PC-3 (cell line): ENCODE measurements at regions not wholly inside any gene's neighbourhood (a gene's known extent, or its start where the extent isn't known, plus 50 kb on each side); places are given as distances from the start of the nearest gene placed in this dataset.
A peak's percentile ranks its signal among the peaks of the same experiment; 100 is the strongest.
"Not testable (repeated sequence)": the region's sequence is repeated elsewhere in the genome, so short reads cannot be mapped to it uniquely, and the experiment has no call there.

Experiments used
- ATAC-seq: fragments of 200-7000 bp; cut with Tn5 transposase; 2 replicates; pipeline ENCODE4 v1.9.1; 2020; ENCODE audit warnings: mild to moderate bottlenecking, moderate library complexity
- BruUV-seq: library from RNA; stranded (reverse); fragments of 400-500 nt; replicated peaks from 2 replicates; lab custom pipeline; 2021; lab: Mats Ljungman, UMichigan
- CTCF ChIA-PET: fragments of 300-600 bp; sonication (Branson Sonifier 250); formaldehyde crosslinking; loops from one replicate; lab custom pipeline; 2022; ENCODE audit warnings: antibody characterized with exemption; lab: Charles Lee
- POLR2A ChIA-PET: fragments of 300-600 bp; sonication (Branson Sonifier 250); formaldehyde crosslinking; loops from one replicate; lab custom pipeline; 2022; ENCODE audit warnings: antibody characterized with exemption; ENCODE audit not compliant: unreplicated experiment; lab: Charles Lee
- DNase-seq: peaks from one replicate; pipeline ENCODE4 v3.0.0-alpha.2; 2015
- H2AFZ ChIP-seq: fragments of 300-600 bp; sonication (generic); 2 replicates; pipeline ENCODE4 v1.6.0; 2016; ENCODE audit warnings: antibody characterized with exemption, low read length
- H3F3A ChIP-seq: fragments of 300-600 bp; sonication (generic); one replicate; pipeline ENCODE4 v1.6.0; 2017; ENCODE audit warnings: antibody characterized with exemption, low read length, control low read depth, mild to moderate bottlenecking; ENCODE audit not compliant: unreplicated experiment
- H3K27ac ChIP-seq: fragments of 300-600 bp; sonication (generic); 2 replicates; pipeline ENCODE4 v1.5.1; 2016; ENCODE audit warnings: mild to moderate bottlenecking, low read length
- H3K27me3 ChIP-seq: fragments of 300-600 bp; sonication (generic); 2 replicates; pipeline ENCODE4 v1.6.1; 2016; ENCODE audit warnings: low read length, mixed read lengths
- H3K36me3 ChIP-seq: fragments of 300-600 bp; sonication (generic); 2 replicates; pipeline ENCODE4 v1.6.1; 2016; ENCODE audit warnings: low read depth, mixed run types, low read length, mixed read lengths
- H3K4me1 ChIP-seq: fragments of 300-600 bp; sonication (generic); 2 replicates; pipeline ENCODE4 v1.5.1; 2016; ENCODE audit warnings: low read length; ENCODE audit not compliant: insufficient read depth
- H3K4me2 ChIP-seq: fragments of 300-600 bp; sonication (generic); 2 replicates; pipeline ENCODE4 v1.6.0; 2016; ENCODE audit warnings: low read length
- H3K4me3 ChIP-seq: fragments of 300-600 bp; sonication (generic); 2 replicates; pipeline ENCODE4 v1.5.1; 2016; ENCODE audit warnings: mild to moderate bottlenecking, low read length, mixed read lengths
- H3K79me2 ChIP-seq: fragments of 300-600 bp; sonication (generic); 2 replicates; pipeline ENCODE4 v1.6.1; 2017; ENCODE audit warnings: low read length, mixed read lengths
- H3K9ac ChIP-seq: fragments of 300-600 bp; sonication (generic); 2 replicates; pipeline ENCODE4 v1.6.0; 2016; ENCODE audit warnings: mild to moderate bottlenecking, low read length
- H3K9me2 ChIP-seq: fragments of 300-600 bp; sonication (generic); replicated peaks from 2 replicates; pipeline ENCODE4 v1.6.1; 2016; ENCODE audit warnings: mixed run types, low read length, mixed read lengths
- H3K9me3 ChIP-seq: fragments of 300-600 bp; sonication (generic); 2 replicates; pipeline ENCODE4 v1.6.1; 2016; ENCODE audit warnings: low read length, mixed read lengths
- H4K20me1 ChIP-seq: fragments of 300-600 bp; sonication (generic); 2 replicates; pipeline ENCODE4 v1.6.1; 2016; ENCODE audit warnings: low read length, mixed read lengths
- EZH2 ChIP-seq: fragments of 300-600 bp; sonication (generic); IDR thresholded peaks from one replicate; pipeline ENCODE4 v1.6.1; 2017; ENCODE audit warnings: antibody characterized with exemption, mild to moderate bottlenecking, low read length; ENCODE audit not compliant: unreplicated experiment
- EZH2phosphoT487 ChIP-seq: fragments of 300-600 bp; sonication (generic); IDR thresholded peaks from 2 replicates; pipeline ENCODE4 v1.6.1; 2018; ENCODE audit warnings: mild to moderate bottlenecking, antibody characterized with exemption, low read length, borderline replicate concordance
- intact Hi-C: fragments of 100-400 bp; cut with micrococcal nuclease; formaldehyde crosslinking; loops from 2 replicates; pipeline ENCODE4 v1.9.0; 2023
- TF ChIP-seq, protein P1 (sequence below): fragments of 300-600 bp; sonication (generic); conservative IDR thresholded peaks from 2 replicates; pipeline ENCODE4 v1.5.1; 2017; ENCODE audit warnings: antibody characterized with exemption, low read depth, mild to moderate bottlenecking, low read length

DNA sequence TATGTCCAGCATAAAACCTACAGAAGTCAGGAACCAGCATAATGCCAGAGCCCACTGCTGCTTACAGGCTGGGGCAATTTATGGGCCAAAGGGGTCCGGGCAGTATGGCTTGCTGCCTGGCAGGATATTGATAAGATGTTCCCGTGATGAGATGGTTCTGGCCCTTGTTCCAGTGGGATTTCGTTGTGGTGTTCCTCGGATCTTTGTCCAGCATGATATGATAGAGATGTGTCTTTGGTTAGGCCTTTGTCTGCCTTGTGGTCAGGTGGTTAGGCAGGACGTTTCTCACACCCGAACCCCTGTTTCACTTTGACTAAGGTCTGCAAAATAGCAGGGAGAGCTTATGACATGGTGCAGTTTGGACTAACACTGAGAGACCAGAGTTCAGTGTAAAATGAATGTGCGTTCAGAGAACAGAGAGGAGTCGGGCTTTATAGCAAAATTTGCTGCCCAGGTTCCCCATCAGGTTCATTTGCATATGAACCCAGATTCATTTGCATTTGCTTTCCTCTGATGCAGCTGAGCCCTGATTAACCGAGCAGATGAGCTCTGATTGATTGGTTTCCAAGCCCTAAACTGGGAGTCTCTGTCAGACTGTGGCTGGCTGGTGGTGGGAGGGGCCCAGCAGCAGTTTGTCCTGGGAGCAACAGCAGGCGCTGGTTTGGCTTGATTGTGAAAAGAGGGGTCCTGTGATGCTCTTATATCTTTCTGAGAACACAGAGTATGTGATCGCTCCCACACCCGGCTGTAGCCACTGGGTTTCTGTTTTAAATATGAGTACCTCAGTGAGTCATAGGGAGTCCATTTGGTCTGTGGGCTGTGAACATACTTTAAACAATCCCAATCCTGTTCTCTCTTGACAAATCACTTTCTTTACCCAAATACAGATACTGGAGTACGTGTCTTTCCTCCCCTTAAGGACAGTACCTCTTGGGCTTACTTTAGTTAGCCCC, 156.3 kb upstream of the PZP start:
- ChIA-PET CTCF (no interaction called here), POLR2A (no interaction called here)
- Histone ChIP-seq H3K9me2 (no peaks in the 10 kb centered on the region), H3K4me2 (no peak overlapping the region), H3K9me3 (no peaks in the 10 kb centered on the region), H3F3A (no peaks in the 10 kb centered on the region), H3K79me2 (no peaks in the 10 kb centered on the region), H4K20me1 (no peaks in the 10 kb centered on the region), H3K27me3 (peaks cover 52% of the 10 kb centered on the region), H3K27ac (no peak overlapping the region), H2AFZ (no peak overlapping the region), H3K4me1 (no peaks in the 10 kb centered on the region), H3K9ac (no peak overlapping the region), H3K36me3 (no peaks in the 10 kb centered on the region), H3K4me3 (no peak overlapping the region)
- TF ChIP-seq EZH2phosphoT487 = no peak
- no peak for TF ChIP-seq EZH2
- TF ChIP-seq, protein P1, sequence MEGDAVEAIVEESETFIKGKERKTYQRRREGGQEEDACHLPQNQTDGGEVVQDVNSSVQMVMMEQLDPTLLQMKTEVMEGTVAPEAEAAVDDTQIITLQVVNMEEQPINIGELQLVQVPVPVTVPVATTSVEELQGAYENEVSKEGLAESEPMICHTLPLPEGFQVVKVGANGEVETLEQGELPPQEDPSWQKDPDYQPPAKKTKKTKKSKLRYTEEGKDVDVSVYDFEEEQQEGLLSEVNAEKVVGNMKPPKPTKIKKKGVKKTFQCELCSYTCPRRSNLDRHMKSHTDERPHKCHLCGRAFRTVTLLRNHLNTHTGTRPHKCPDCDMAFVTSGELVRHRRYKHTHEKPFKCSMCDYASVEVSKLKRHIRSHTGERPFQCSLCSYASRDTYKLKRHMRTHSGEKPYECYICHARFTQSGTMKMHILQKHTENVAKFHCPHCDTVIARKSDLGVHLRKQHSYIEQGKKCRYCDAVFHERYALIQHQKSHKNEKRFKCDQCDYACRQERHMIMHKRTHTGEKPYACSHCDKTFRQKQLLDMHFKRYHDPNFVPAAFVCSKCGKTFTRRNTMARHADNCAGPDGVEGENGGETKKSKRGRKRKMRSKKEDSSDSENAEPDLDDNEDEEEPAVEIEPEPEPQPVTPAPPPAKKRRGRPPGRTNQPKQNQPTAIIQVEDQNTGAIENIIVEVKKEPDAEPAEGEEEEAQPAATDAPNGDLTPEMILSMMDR = no peak
- no TSS peak for BruUV-seq
- intact Hi-C loops = no loop called here
- peak; percentile 12 for DNase-seq
- ATAC-seq = no peak

DNA sequence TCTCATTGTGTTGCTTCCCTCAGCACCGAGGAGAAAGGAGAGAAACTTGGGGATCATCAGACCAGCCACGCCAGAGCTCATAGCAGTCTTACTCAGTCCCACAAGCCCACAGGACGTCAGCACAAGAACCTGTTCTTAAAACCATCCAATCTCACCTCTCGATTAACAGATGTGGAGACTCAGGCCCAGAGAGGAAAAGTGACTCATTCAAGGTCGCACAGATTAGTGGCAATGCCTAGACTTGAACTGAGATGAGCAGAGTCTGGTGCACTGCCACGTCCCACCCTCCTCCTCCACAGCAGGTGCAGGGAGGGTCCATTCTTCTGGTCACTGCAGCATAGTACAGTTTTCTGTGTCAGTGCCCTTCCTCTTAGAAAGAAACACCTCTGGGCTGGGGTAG, 154.9 kb upstream of the PZP start:
- intact Hi-C loops = no loop called here
- Histone ChIP-seq H3K36me3 (no peaks in the 10 kb centered on the region), H3K4me1 (no peaks in the 10 kb centered on the region), H3K27ac (no peak overlapping the region), H3K4me2 (no peak overlapping the region), H4K20me1 (no peaks in the 10 kb centered on the region), H3K9me2 (no peaks in the 10 kb centered on the region), H3K9ac (no peak overlapping the region), H3F3A (no peaks in the 10 kb centered on the region), H3K27me3 (peaks cover 38% of the 10 kb centered on the region), H3K9me3 (no peaks in the 10 kb centered on the region), H3K4me3 (no peak overlapping the region), H2AFZ (no peak overlapping the region), H3K79me2 (no peaks in the 10 kb centered on the region)
- DNase-seq = no peak
- TF ChIP-seq, protein P1 = no peak
- TF ChIP-seq EZH2phosphoT487 (no peak), EZH2 (no peak)
- BruUV-seq = no TSS peak
- CTCF ChIA-PET = no interaction called here
- POLR2A ChIA-PET = no interaction called here
- ATAC-seq = no peak

DNA sequence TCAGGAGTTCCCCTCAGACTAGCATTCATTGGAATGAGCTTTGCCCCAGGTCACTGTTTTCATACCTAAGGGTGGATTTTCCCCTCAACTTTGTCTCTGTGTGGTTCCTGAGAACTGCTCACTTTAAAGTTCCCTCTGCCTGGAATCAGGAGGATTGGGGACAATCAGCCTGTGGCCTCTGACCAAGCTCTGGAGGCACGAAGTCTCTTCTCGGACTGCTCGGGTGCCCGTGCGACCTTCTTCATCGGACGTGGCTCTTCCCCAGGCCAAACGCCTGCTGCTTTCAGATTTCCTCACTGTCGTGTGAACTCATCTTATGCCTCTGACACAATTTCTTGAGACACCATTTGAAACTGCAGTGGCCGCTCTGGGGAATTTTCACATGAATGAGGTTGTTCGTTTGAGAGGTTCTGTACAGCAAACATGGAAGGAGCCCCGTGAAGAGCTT, 153.7 kb upstream of the PZP start:
- TF ChIP-seq, protein P1 = no peak
- TF ChIP-seq EZH2 = no peak
- no peak for TF ChIP-seq EZH2phosphoT487
- no peak overlapping the region for H3K4me3 ChIP-seq
- H3K36me3 ChIP-seq = no peaks in the 10 kb centered on the region
- H3F3A ChIP-seq = no peaks in the 10 kb centered on the region
- no peak for ATAC-seq
- no peak overlapping the region for H3K4me2 ChIP-seq
- ChIA-PET CTCF (no interaction called here), POLR2A (no interaction called here)
- no peaks in the 10 kb centered on the region for H3K79me2 ChIP-seq
- H3K27me3 ChIP-seq = peaks cover 28% of the 10 kb centered on the region
- H3K27ac ChIP-seq = no peak overlapping the region
- no peak for DNase-seq
- no TSS peak for BruUV-seq
- no peaks in the 10 kb centered on the region for H4K20me1 ChIP-seq
- no peak overlapping the region for H3K9ac ChIP-seq
- no peaks in the 10 kb centered on the region for H3K4me1 ChIP-seq
- no peak overlapping the region for H2AFZ ChIP-seq
- intact Hi-C loops = no loop called here
- no peaks in the 10 kb centered on the region for H3K9me2 ChIP-seq
- H3K9me3 ChIP-seq = no peaks in the 10 kb centered on the region

DNA sequence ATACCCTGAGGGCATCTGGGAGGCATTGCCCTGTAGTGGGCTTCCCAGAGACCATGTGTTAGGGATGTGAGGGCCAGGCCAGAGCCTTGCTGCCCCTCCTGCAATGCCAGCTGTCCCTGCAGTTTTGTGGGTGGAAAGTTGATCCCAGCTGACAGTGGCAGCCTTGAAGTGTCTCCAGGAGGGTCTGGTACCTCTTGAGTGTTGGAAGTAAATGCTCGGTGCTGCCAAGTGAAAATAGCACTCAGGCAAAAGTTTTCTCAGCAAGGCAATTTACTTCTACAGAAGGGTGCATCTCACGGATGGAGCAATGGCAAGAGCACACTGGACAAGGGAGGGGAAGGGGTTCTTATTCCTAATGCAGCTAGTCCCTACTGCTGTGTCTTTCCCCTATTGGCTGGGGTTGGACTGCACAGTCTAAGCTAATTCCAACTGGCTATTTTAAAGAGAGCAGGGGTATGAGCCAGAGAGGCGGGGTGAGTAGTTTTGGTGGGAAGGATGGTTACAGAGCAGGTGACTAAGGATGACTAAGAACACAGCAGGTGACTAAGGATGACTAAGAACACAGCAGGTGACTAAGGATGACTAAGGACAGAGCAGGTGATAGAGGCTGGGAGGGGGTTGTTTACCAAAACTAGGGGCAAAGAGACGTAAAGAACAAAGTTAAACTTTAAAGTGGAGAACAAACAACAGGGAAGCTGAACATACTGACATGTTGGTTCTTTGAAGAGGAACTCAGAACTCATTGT, 146.0 kb upstream of the PZP start:
- H2AFZ ChIP-seq, H3K4me2 ChIP-seq, H3K4me1 ChIP-seq, H3K36me3 ChIP-seq, H3K9ac ChIP-seq, ATAC-seq, H3K9me2 ChIP-seq, H3K4me3 ChIP-seq, POLR2A ChIA-PET, BruUV-seq, H3K79me2 ChIP-seq, H3K9me3 ChIP-seq, H3K27me3 ChIP-seq, H3F3A ChIP-seq, H3K27ac ChIP-seq, intact Hi-C loops, H4K20me1 ChIP-seq: not testable (repeated sequence)
- DNase-seq = peak; percentile 16
- CTCF ChIA-PET = interaction anchor here (0.6 kb wide), 1 partner anchor 661 kb away, joined by 3 read pairs; no protein-coding TSS in a partner anchor
